H1 (cell line): ENCODE measurements at regions not wholly inside any gene's neighbourhood (a gene's known extent, or its start where the extent isn't known, plus 50 kb on each side); places are given as distances from the start of the nearest gene placed in this dataset.

ENCODE experiments used
- BCL11A ChIP-seq, 2 experiments: IDR thresholded peaks; one replicate each; pipeline ENCODE4 v1.6.1; 2011; ENCODE audit warnings: low read depth in 2 of 2, low read length in 2 of 2, mild to moderate bottlenecking in 2 of 2
- POLR2A ChIP-seq, 2 experiments: IDR thresholded peaks; 1 replicate in 1 of 2; 2 replicates in 1 of 2; pipeline ENCODE4 v1.6.1; 2011; ENCODE audit warnings: low read depth in 2 of 2, low read length in 2 of 2, mild to moderate bottlenecking in 2 of 2; ENCODE audit errors: control extremely low read depth in 1 of 2
- TAF1 ChIP-seq: IDR thresholded peaks from 2 replicates; pipeline ENCODE4 v1.6.1; 2011; ENCODE audit warnings: mild to moderate bottlenecking, low read depth, low read length

- TF ChIP-seq TAF1 = no peak
- TF ChIP-seq BCL11A (IDR thresholded peaks at IDR 0.05; ENCODE audit: low read depth in 2 of 2, low read length in 2 of 2) = no peak
- TF ChIP-seq POLR2A (IDR thresholded peaks at IDR 0.05; ENCODE audit: control extremely low read depth in 1 of 2, low read depth in 2 of 2, low read length in 2 of 2) = no peak
Observed at GRCh38 chr9:22954550-22954949, 507.9 kb downstream of the DMRTA1 start.
